Effector memory CD8-positive, alpha-beta T cell (primary cell): ENCODE measurements at regions not wholly inside any gene's neighbourhood (a gene's known extent, or its start where the extent isn't known, plus 50 kb on each side); places are given as distances from the start of the nearest gene placed in this dataset.

ENCODE experiments used
- ATAC-seq: fragments of 150-1000 bp; cut with Tn5 transposase; replicated peaks from 2 replicates; pipeline ENCODE4 v1.10.0; 2021; ENCODE audit warnings: mild to moderate bottlenecking, moderate library complexity
- DNase-seq, 3 experiments: peaks; one replicate each; pipeline ENCODE4 v3.0.0; 2021
- H3K27ac Mint-ChIP-seq, 2 donors: one replicate each; pipeline ENCODE4 v1.8.0; 2022; ENCODE audit warnings: mild to moderate bottlenecking in 2 of 2, mixed read lengths in 2 of 2, moderate library complexity in 2 of 2
- H3K27me3 Mint-ChIP-seq, 2 donors: one replicate each; pipeline ENCODE4 v1.8.0; 2022; ENCODE audit warnings: mixed read lengths in 2 of 2
- H3K36me3 Mint-ChIP-seq: one replicate; pipeline ENCODE4 v1.8.0; 2022; ENCODE audit warnings: mild to moderate bottlenecking, moderate library complexity, mixed read lengths; ENCODE audit not compliant: insufficient read depth
- H3K4me1 Mint-ChIP-seq, 2 donors: one replicate each; pipeline ENCODE4 v1.8.0; 2022; ENCODE audit warnings: low read depth in 2 of 2, mixed read lengths in 2 of 2
- H3K4me3 Mint-ChIP-seq, 2 donors: one replicate each; pipeline ENCODE4 v1.8.0; 2022; ENCODE audit warnings: mild to moderate bottlenecking in 2 of 2, mixed read lengths in 2 of 2, moderate library complexity in 2 of 2
- H3K9me3 Mint-ChIP-seq, 2 donors: one replicate each; pipeline ENCODE4 v1.8.0; 2022; ENCODE audit warnings: mixed read lengths in 2 of 2

DNA sequence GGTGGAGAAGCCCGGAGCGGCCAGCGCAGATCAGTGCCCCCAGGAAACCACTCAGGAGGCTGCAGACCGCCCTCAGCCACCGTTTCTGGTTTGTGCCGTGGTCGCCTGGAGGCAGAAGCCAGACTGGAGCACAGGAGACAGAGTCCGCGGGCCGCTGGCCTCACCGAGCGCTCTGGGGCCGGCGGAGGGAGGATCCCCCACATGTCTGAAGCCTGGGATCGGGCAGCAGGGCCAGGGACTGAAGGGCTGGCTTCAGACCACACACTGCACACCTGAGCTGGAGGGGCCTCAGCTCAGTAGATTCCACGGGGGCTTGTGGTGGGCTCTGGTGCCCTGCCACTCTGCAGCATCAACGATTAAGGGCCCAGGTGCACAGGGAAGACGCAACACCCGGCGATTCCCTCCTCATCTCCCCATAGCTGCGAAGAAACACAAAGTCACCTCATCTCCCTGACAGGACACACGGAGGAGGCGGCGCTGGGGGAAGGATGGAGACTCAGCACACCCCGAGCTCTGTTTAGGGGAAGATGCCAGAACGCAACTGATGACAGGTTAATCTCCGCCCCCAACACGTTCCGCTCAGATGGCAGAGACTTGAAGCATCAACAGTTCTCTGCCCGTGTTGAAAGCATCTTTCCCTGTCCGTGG, 408.1 kb downstream of the GALR1 start:
- ATAC-seq: no peak
- H3K27me3 Mint-ChIP-seq: peaks cover 23 to 78% of the 10 kb centered on the region in 2 donors

DNA sequence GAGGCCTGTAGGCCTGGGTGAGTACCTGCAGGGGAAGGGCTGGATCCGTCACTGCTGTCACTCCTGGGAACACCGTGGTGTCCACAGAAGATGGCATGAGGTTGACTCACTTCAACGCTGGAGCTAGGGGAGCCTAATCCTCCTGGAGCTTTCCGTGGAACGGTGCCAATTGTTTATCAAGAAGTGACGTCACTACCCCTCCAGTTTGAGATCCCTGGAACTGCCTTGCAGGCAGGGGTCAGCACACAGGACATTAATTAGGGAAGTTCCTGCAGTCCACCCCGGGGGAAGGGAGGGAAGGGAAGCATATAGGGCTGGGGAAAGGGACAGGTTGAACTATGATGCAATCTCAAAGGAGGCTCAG, 408.6 kb downstream of the GALR1 start:
- no peaks in the 10 kb centered on the region for H3K36me3 Mint-ChIP-seq
- no peaks in the 10 kb centered on the region for H3K9me3 Mint-ChIP-seq
- H3K4me3 Mint-ChIP-seq: no peak overlapping the region
- no peak overlapping the region for H3K27ac Mint-ChIP-seq
- ATAC-seq (no peak), DNase-seq (no peak)
- H3K4me1 Mint-ChIP-seq: no peaks in the 10 kb centered on the region
- H3K27me3 Mint-ChIP-seq: peaks cover 24 to 78% of the 10 kb centered on the region in 2 donors

More for the DNA sequence above, 408.1 kb downstream of the GALR1 start:
- Mint-ChIP-seq H3K4me3 (no peak overlapping the region), H3K4me1 (no peaks in the 10 kb centered on the region), H3K36me3 (no peaks in the 10 kb centered on the region), H3K9me3 (no peaks in the 10 kb centered on the region), H3K27ac (no peak overlapping the region)
- no peak for DNase-seq

DNA sequence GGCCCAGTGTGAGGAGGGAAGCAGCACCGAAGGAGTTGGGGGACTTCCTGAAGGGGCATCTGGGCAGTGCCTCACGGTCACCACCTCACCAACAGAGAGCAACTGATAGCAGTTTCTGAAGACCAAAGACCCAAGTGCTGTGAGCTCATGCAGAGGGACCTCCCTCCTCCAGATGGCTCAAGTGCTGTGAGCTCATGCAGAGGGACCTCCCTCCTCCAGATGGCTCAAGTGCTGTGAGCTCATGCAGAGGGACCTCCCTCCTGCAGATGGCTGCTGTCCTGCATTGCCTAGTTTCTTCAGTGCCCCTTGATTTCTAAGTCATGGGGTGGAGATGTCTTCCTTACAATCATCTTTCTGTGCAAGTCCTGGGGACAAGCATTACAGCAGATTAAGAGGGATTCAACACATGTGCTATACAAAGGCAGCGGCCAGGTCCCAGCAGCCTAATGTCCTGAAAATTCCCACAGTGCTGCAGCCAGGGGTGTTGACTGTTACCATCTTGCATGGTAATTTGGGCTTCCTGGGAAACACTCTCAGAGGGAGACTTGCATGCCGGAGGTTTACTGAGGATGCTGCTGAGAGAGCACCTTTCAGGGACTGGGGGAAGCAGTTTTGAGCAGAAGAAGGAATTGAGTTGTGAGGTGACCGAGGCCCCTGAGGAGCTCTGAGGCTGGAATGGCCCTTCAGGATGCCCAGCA, 409.3 kb downstream of the GALR1 start:
- Mint-ChIP-seq H3K4me1 (no peaks in the 10 kb centered on the region), H3K36me3 (no peaks in the 10 kb centered on the region), H3K27ac (no peak overlapping the region), H3K4me3 (no peak overlapping the region), H3K27me3 (peaks cover 29 to 73% of the 10 kb centered on the region in 2 donors), H3K9me3 (no peaks in the 10 kb centered on the region)
- no peak for DNase-seq
- no peak for ATAC-seq

DNA sequence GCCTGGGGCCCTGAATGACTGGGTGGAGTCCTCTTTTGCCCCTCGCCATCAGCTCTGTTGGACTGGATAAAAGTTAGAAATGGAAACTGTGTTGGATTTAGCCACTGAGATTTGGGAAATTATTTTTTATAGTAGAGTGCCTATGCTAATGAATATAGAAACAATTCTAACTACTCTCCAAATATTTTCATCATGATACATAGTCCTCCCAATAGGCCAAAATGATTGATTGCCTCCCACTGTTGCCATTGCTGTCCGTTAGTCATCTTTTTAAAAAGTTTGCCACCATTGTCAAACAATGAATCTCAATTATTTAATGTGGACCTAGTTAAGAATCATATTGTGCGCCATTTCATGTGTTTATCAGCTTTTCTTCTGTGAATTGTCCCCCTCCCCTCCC, 417.0 kb downstream of the GALR1 start:
- Mint-ChIP-seq H3K4me1 (peaks cover 0 to 2% of the 10 kb centered on the region in 2 donors), H3K4me3 (no peak overlapping the region), H3K27me3 (peaks cover 40 to 54% of the 10 kb centered on the region in 2 donors), H3K36me3 (no peaks in the 10 kb centered on the region), H3K27ac (no peak overlapping the region), H3K9me3 (no peaks in the 10 kb centered on the region)
- DNase-seq (no peak), ATAC-seq (no peak)

DNA sequence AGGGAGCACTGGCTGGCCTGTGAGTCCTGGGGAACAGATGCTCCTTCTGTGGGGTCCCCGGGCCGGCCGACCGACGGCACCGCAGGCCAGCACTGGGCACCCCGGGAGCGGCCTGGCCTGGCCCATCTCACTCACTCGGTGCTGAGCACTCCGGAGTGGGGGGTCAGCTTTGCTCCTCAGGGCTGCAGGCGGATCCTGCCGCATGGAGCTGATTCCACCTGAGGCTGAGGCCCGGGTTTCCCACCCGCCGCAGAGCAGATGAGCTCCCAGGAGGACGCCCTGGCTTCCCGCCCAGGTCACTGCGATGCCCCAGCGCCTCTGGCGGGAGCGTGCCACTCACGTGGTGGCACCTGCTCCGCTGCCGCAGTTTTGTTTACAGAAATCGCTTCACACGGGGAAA, 418.6 kb downstream of the GALR1 start:
- Mint-ChIP-seq H3K9me3 (no peaks in the 10 kb centered on the region), H3K36me3 (no peaks in the 10 kb centered on the region), H3K4me1 (peaks cover 0 to 4% of the 10 kb centered on the region in 2 donors), H3K27ac (no peak overlapping the region), H3K27me3 (peaks cover 41 to 65% of the 10 kb centered on the region in 2 donors), H3K4me3 (no peak overlapping the region)
- ATAC-seq: no peak
- no peak for DNase-seq

DNA sequence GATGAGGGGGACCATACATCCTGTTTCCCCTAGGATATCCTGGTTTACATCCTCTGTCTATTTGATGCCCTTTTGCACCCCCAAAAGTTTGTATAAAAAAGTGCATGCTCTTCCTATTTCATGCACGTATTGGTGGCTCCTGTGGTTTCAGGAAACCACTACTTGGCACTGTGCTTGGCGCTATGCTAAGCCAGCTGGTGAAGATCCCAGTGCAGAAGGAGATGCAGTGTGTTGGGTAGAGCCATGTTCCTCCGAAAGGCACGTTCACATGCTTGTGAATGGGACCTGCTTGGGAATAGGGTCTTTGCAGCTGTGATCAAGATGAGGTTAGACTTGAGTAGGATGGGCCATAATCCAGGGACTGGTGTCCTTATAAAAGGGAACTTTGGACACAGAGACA, 419.7 kb downstream of the GALR1 start:
- Mint-ChIP-seq H3K4me3 (no peak overlapping the region), H3K27me3 (peaks cover 41 to 72% of the 10 kb centered on the region in 2 donors), H3K9me3 (no peaks in the 10 kb centered on the region), H3K4me1 (peaks cover 0 to 4% of the 10 kb centered on the region in 2 donors), H3K27ac (no peak overlapping the region), H3K36me3 (no peaks in the 10 kb centered on the region)
- no peak for ATAC-seq
- no peak for DNase-seq

DNA sequence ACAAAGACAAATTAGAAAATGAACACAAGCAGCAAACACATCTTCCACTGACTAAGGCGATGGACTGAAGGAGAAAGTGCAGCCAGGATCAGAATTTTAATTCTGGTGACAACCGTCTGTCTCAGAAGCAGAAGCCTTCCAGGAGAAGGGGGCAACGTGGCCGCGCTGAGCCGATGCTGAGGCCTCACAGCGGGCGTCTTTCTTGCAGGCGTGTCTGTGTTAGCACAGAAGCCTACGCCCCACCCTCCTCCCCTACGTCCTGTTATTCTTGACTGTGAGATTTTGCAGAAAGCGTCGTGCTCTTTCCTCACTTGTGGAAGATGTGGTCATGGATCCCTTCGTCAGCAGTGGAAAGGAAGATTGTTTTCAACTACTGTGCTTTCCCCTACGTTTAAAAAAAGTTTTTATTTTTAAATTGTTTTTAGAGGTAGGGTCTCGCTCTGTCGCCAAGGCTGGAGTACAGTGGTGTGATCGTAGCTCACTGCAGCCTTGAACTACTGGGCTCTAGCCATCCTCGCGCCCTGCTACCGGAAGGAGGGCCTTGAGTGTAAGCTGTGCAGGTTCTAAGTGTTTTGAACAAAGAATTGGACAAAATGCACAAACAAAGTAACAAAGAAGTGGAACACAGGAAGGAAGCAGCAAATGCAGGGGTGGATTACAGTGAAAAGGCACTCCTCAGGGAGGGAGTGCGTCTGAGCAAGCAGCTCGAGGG, 422.0 kb downstream of the GALR1 start:
- Mint-ChIP-seq H3K4me1 (peaks cover 0 to 4% of the 10 kb centered on the region in 2 donors), H3K27ac (peak overlapping the region in 1 of 2 donors; percentile 63), H3K27me3 (peaks cover 40 to 62% of the 10 kb centered on the region in 2 donors), H3K36me3 (no peaks in the 10 kb centered on the region), H3K4me3 (no peak overlapping the region), H3K9me3 (no peaks in the 10 kb centered on the region)
- no peak for ATAC-seq
- DNase-seq: no peak

DNA sequence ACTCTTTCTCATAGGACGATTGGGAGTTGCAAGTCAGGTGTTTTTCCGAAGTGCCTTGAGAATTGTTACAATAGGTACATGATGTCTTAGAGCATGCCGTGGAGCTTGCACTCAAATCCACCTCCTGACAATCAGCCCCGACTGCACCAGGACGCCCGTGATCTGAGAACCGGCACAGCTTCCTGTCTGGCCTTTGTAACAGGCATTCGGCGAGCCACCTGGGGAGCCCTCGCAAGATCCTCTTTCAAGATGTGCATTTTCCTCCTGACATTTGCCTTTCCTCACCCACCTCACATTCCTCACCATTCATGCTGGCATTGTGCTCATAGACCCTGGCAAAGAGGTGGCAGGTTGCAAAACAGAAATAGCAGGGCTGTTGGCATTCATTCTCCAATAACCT, 427.3 kb downstream of the GALR1 start:
- Mint-ChIP-seq H3K36me3 (no peaks in the 10 kb centered on the region), H3K4me1 (peaks cover 0 to 5% of the 10 kb centered on the region in 2 donors), H3K27ac (no peak overlapping the region), H3K4me3 (no peak overlapping the region), H3K9me3 (no peaks in the 10 kb centered on the region), H3K27me3 (peaks cover 36 to 39% of the 10 kb centered on the region in 2 donors)
- no peak for DNase-seq
- no peak for ATAC-seq

DNA sequence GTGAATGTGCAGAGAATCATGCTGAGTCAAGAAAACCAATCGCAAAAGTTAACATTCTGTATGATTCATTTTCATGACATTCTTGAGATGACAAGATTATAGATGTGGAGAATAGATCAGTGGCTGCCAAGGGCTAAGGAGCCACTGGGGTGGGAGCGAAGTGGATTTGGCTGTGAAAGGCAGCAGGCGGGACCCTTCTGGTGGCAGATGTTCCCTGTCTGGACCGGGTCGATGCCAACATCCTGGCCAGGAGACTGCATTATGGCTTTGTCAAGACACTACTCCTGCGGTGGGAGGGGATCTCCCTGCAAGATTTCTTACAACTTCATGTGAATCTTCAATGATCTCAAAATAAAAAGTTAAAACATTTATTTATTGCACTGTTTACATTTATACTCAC, 427.9 kb downstream of the GALR1 start:
- Mint-ChIP-seq H3K9me3 (no peaks in the 10 kb centered on the region), H3K27me3 (peaks cover 30 to 34% of the 10 kb centered on the region in 2 donors), H3K27ac (no peak overlapping the region), H3K4me3 (no peak overlapping the region), H3K36me3 (no peaks in the 10 kb centered on the region), H3K4me1 (peaks cover 0 to 5% of the 10 kb centered on the region in 2 donors)
- DNase-seq (no peak), ATAC-seq (no peak)

DNA sequence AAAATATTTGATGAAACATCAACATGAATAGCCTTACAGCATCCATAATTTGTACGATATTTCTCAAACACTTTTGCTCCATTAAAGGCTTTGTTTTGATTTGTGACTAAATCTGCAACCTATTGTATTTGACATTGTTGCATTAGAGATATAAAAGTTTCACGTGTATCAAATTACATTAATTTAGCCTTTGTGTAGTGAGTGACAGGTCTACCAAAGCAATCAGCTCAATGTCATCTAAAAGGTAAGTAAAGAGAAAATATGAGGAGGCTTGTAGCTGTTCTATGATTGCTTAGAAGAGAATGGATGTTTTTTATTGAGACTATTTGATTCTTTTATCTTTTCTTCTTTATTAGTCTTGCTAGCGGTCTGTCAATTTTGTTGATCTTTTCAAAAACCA, 430.2 kb downstream of the GALR1 start:
- peaks cover 0 to 5% of the 10 kb centered on the region in 2 donors for H3K4me1 Mint-ChIP-seq
- peaks cover 26 to 31% of the 10 kb centered on the region in 2 donors for H3K27me3 Mint-ChIP-seq
- no peak overlapping the region for H3K4me3 Mint-ChIP-seq
- DNase-seq (no peak), ATAC-seq (no peak)
- no peak overlapping the region for H3K27ac Mint-ChIP-seq
- H3K9me3 Mint-ChIP-seq: no peaks in the 10 kb centered on the region
- H3K36me3 Mint-ChIP-seq: no peaks in the 10 kb centered on the region

DNA sequence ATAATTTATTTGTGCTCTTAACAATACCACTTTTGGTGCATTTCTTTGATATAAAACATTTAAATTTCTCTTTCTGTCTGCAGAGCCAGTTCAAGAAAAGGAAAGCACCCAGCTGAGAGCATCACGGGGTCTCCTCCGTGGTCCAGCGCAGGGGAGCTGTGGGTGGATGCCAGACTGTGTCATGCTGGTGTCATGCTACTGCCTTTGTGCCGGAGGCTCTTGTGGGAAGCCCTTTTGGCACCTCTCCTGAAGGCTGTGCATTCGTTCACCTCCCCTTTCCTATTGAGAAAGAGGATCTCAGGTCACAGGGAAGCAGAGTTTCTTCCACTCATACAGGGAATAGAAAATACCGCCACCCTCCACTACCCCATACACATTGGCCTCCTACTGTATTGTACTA, 450.4 kb downstream of the GALR1 start:
- no peaks in the 10 kb centered on the region for H3K36me3 Mint-ChIP-seq
- H3K4me1 Mint-ChIP-seq: no peaks in the 10 kb centered on the region
- H3K27me3 Mint-ChIP-seq: peaks cover 48 to 55% of the 10 kb centered on the region in 2 donors
- DNase-seq (no peak), ATAC-seq (no peak)
- no peak overlapping the region for H3K27ac Mint-ChIP-seq
- no peaks in the 10 kb centered on the region for H3K9me3 Mint-ChIP-seq
- no peak overlapping the region for H3K4me3 Mint-ChIP-seq

DNA sequence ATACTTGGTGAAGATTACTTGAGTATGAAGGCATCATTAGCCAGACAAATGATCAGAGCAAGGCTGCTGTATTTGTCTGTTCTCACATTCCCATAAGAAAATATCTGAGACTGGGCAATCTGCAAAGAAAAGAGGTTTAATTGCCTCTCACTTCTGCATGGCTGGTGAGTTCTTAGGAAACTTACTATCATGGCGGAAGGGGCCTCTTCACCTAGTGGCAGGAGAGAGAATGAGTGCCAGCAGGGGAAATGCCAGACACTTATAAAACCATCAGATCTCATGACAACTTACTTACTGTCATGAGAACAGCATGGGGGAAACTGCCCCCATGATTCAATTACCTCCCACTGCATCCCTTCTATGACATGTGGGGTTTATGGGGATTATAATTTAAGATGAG, 452.3 kb downstream of the GALR1 start:
- Mint-ChIP-seq H3K36me3 (no peaks in the 10 kb centered on the region), H3K4me1 (no peaks in the 10 kb centered on the region), H3K27ac (no peak overlapping the region), H3K9me3 (no peaks in the 10 kb centered on the region), H3K4me3 (no peak overlapping the region), H3K27me3 (peaks cover 57 to 58% of the 10 kb centered on the region in 2 donors)
- DNase-seq (no peak), ATAC-seq (no peak)

DNA sequence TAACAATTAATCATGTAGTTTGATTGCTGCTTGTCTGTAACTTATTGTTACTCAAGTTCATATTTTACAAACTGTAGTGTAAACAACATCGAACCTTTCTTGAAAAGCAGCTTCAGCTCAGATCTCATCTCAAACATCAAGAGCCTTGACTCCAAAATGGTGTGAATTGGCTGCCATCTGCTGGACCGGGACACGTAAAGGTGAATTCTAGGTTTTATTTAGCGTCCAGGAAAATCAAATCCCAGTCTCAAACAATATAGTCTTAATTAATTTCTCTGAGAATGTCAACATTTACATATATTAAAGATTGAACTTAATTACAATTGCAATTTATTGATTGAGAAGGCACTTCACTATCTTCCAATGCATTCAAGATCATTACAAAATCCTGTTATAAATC, 453.0 kb downstream of the GALR1 start:
- Mint-ChIP-seq H3K9me3 (no peaks in the 10 kb centered on the region), H3K27me3 (peaks cover 57 to 62% of the 10 kb centered on the region in 2 donors), H3K4me3 (no peak overlapping the region), H3K4me1 (no peaks in the 10 kb centered on the region), H3K27ac (no peak overlapping the region), H3K36me3 (no peaks in the 10 kb centered on the region)
- no peak for ATAC-seq
- DNase-seq: no peak

DNA sequence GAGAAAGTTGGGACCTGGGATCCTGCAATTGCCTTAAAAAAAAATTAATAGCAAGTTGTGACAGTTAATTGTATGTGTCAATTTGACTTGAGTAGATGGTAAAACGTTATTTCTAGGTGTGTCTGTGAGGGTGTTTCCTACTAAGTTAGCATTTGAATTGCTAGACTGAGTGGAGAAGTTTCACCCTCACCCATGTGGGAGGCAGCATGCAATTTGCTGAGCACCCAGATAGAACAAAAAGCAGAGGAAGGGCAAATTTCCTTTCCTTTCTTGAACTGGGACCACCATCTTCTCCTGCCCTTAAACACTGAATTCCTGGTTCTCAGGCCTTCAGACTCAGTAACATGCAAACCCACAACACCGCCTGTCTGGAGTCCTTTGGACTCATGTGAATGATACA, 455.7 kb downstream of the GALR1 start:
- Mint-ChIP-seq H3K27ac (no peak overlapping the region), H3K9me3 (no peaks in the 10 kb centered on the region), H3K4me1 (no peaks in the 10 kb centered on the region), H3K4me3 (no peak overlapping the region), H3K27me3 (peaks cover 61 to 80% of the 10 kb centered on the region in 2 donors), H3K36me3 (no peaks in the 10 kb centered on the region)
- no peak for ATAC-seq
- DNase-seq: no peak
